ENCODE measurements at regions not wholly inside any gene's neighbourhood (a gene's known extent, or its start where the extent isn't known, plus 50 kb on each side); places are given as distances from the start of the nearest gene placed in this dataset.

GRCh38 chr7:12884856-12885440, 197.5 kb downstream of the ARL4A start:
- no peak for TF ChIP-seq CTCF (IDR thresholded peaks at IDR 0.05; ENCODE audit: borderline replicate concordance, extremely low read depth, insufficient read depth)
- Histone ChIP-seq H3K27ac (ENCODE audit: low read depth in 2 of 2, low read length in 2 of 2) (no peak overlapping the region), H3K9ac (ENCODE audit: low read length in 3 of 3) (no peak overlapping the region), H3K4me3 (ENCODE audit: low read length in 3 of 3) (no peak overlapping the region), H3K4me1 (ENCODE audit: control insufficient read depth in 2 of 3, insufficient read depth in 2 of 3, low read depth in 1 of 3, low read length in 3 of 3) (no peaks in the 10 kb centered on the region), H3K36me3 (ENCODE audit: control insufficient read depth in 2 of 3, insufficient read depth in 3 of 3, low read length in 3 of 3) (no peaks in the 10 kb centered on the region), H3K27me3 (ENCODE audit: control insufficient read depth, insufficient read depth, low read length) (no peaks in the 10 kb centered on the region), H3K9me3 (ENCODE audit: control insufficient read depth in 2 of 3, insufficient read depth in 1 of 3, low read length in 3 of 3) (no peaks in the 10 kb centered on the region)
- no peak for FAIRE-seq
- DNase-seq = no peak
- intact Hi-C loops (cut with DNase I) = no loop called here

- H3K27ac ChIP-seq (ENCODE audit: low read depth in 2 of 2, low read length in 2 of 2) = no peak overlapping the region
- H3K36me3 ChIP-seq (ENCODE audit: control insufficient read depth in 2 of 3, insufficient read depth in 3 of 3, low read length in 3 of 3) = no peaks in the 10 kb centered on the region
- TF ChIP-seq CTCF (IDR thresholded peaks at IDR 0.05; ENCODE audit: borderline replicate concordance, extremely low read depth, insufficient read depth) = no peak
- DNase-seq (peak in 1 of 5 donors; percentile 14), FAIRE-seq (no peak)
- no peak overlapping the region for H3K9ac ChIP-seq (ENCODE audit: low read length in 3 of 3)
- H3K4me3 ChIP-seq (ENCODE audit: low read length in 3 of 3) = no peak overlapping the region
- no peaks in the 10 kb centered on the region for H3K9me3 ChIP-seq (ENCODE audit: control insufficient read depth in 2 of 3, insufficient read depth in 1 of 3, low read length in 3 of 3)
- H3K27me3 ChIP-seq (ENCODE audit: control insufficient read depth, insufficient read depth, low read length) = no peaks in the 10 kb centered on the region
- no peaks in the 10 kb centered on the region for H3K4me1 ChIP-seq (ENCODE audit: control insufficient read depth in 2 of 3, insufficient read depth in 2 of 3, low read depth in 1 of 3, low read length in 3 of 3)
- intact Hi-C loops (cut with DNase I) = no loop called here
Observed at GRCh38 chr7:12888717-12889116, 201.3 kb downstream of the ARL4A start.

- H3K36me3 ChIP-seq (ENCODE audit: control insufficient read depth in 2 of 3, insufficient read depth in 3 of 3, low read length in 3 of 3) = no peaks in the 10 kb centered on the region
- FAIRE-seq = no peak
- H3K4me1 ChIP-seq (ENCODE audit: control insufficient read depth in 2 of 3, insufficient read depth in 2 of 3, low read depth in 1 of 3, low read length in 3 of 3) = no peaks in the 10 kb centered on the region
- H3K27me3 ChIP-seq (ENCODE audit: control insufficient read depth, insufficient read depth, low read length) = no peaks in the 10 kb centered on the region
- no peaks in the 10 kb centered on the region for H3K9me3 ChIP-seq (ENCODE audit: control insufficient read depth in 2 of 3, insufficient read depth in 1 of 3, low read length in 3 of 3)
- DNase-seq = no peak
- no peak overlapping the region for H3K27ac ChIP-seq (ENCODE audit: low read depth in 2 of 2, low read length in 2 of 2)
- intact Hi-C loops (cut with DNase I) = no loop called here
- no peak overlapping the region for H3K4me3 ChIP-seq (ENCODE audit: low read length in 3 of 3)
- no peak overlapping the region for H3K9ac ChIP-seq (ENCODE audit: low read length in 3 of 3)
- TF ChIP-seq CTCF (IDR thresholded peaks at IDR 0.05; ENCODE audit: borderline replicate concordance, extremely low read depth, insufficient read depth) = no peak
Observed at GRCh38 chr7:12889391-12889790, 202.0 kb downstream of the ARL4A start.

GRCh38 chr7:12890586-12890985, 203.2 kb downstream of the ARL4A start:
- DNase-seq (no peak), FAIRE-seq (no peak)
- Histone ChIP-seq H3K4me1 (ENCODE audit: control insufficient read depth in 2 of 3, insufficient read depth in 2 of 3, low read depth in 1 of 3, low read length in 3 of 3) (no peaks in the 10 kb centered on the region), H3K36me3 (ENCODE audit: control insufficient read depth in 2 of 3, insufficient read depth in 3 of 3, low read length in 3 of 3) (no peaks in the 10 kb centered on the region), H3K4me3 (ENCODE audit: low read length in 3 of 3) (no peak overlapping the region), H3K9ac (ENCODE audit: low read length in 3 of 3) (no peak overlapping the region), H3K9me3 (ENCODE audit: control insufficient read depth in 2 of 3, insufficient read depth in 1 of 3, low read length in 3 of 3) (no peaks in the 10 kb centered on the region), H3K27ac (ENCODE audit: low read depth in 2 of 2, low read length in 2 of 2) (no peak overlapping the region), H3K27me3 (ENCODE audit: control insufficient read depth, insufficient read depth, low read length) (no peaks in the 10 kb centered on the region)
- no peak for TF ChIP-seq CTCF (IDR thresholded peaks at IDR 0.05; ENCODE audit: borderline replicate concordance, extremely low read depth, insufficient read depth)
- intact Hi-C loops (cut with DNase I) = no loop called here
